ELR (cell line): ENCODE measurements at regions not wholly inside any gene's neighbourhood (a gene's known extent, or its start where the extent isn't known, plus 50 kb on each side); places are given as distances from the start of the nearest gene placed in this dataset.
"Not testable (repeated sequence)": the region's sequence is repeated elsewhere in the genome, so short reads cannot be mapped to it uniquely, and the experiment has no call there.

ENCODE experiments used
- DNase-seq: peaks from one replicate; pipeline ENCODE4 v3.0.0-alpha.2; 2015; ENCODE audit warnings: low read depth

- DNase-seq = not testable (repeated sequence)
Observed at GRCh38 chr9:39566782-39567181, 211.3 kb downstream of the SPATA31A1 start.

DNA sequence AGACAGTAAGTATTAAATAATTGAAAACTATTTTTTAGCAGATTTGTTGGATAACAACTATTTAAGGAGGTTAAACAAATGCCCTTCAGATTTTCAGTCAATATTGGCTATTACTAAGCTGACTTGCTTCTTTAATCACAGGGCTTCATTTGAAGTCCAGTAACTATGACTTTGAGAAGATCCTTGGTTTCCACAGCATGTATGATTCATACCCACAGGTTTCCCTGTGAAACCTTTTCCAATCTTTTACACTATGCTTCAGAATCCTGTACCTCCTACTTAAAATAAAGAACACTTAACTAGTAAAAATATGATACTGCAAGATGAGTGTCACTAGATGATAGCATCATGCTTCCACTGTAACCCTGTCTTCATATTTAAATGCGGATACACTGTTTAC lies 211.9 kb downstream of the SPATA31A1 start:
- DNase-seq = not testable (repeated sequence)

DNA sequence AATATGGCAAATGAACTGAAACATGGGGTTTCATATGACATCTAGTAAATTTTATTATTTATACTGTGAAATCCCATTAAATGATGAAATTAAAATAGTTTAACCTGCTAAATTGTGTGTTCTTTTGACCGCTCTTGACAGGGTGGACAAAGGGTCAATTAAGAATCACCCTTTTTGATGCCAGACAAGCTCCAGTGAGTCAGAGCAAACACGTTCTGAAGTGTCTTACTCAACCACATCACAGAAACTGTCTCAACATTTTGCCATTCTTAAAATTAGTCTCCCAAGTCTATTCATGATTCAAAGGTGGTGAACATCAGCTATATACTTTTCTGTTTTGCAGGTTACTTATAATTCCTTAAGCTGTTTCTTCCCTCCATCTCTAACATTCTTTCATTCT lies 213.4 kb downstream of the SPATA31A1 start:
- not testable (repeated sequence) for DNase-seq

DNA sequence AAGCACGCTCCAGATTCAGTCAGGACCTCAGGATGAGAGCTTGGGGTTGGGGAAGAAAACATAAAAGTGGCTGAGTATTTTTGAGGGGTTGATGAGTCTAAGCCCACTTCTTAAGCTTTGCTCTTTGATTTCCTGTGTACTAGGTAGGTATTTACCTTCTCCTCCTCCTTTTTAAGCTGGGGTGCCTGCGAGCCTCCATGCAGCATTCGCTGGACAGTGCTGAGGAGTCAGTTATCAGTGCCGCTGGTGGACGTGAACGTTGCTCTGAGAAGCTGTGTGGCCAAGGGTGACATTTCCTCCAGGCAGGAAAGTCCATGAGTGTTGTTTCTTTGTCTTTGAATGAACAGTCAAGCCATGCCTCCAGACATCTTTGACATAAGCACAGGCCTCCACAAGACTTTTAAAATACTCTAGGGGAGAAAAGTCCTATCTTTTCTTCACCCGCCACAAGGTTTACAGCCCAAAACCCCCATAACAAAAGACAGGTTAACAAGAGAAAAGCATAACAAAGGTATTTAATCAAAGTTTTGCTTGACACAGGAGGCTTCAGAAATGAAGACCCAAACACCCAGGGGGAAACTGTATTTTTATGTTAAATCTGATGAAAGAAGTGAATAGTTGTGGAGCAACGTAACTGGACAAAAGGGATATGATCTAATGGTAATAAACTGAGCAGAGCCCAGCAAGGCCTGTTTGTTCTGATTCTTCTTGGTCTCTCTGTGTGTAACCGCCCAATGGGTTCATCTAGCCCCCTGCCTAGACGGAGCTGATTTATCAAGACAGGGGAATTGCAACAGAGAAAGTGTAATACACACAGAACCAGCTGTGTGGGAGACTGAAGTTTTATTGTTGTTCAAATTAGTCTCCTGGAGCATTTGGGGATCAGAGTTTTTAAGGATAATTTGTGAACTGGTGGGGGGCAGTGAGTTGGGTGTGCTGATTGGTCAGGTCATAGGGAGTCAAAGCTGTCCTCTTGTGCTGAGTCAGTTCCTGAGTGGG lies 217.9 kb downstream of the SPATA31A1 start:
- not testable (repeated sequence) for DNase-seq

GRCh38 chr9:39579000-39579399 lies 223.5 kb downstream of the SPATA31A1 start:
- not testable (repeated sequence) for DNase-seq

DNA sequence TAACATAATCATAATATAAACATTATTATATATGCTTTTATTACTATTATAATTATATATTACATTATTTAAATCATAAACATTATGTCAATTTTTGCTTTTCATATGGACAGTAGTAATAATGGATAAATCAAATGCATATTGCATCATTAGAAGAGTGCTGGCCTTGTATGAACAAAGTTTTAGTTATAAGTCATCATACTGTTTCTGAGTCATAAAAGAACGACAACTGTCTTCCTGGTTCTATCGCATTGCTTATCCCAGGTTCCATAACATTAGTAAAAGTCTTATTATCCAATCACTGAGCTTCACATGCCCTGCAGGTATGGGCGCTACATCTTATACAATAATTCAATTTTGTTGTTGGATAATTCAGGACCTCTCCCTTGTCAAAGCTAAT lies 225.8 kb downstream of the SPATA31A1 start:
- DNase-seq = not testable (repeated sequence)

GRCh38 chr9:39582677-39583412 lies 227.4 kb downstream of the SPATA31A1 start:
- DNase-seq = not testable (repeated sequence)

DNA sequence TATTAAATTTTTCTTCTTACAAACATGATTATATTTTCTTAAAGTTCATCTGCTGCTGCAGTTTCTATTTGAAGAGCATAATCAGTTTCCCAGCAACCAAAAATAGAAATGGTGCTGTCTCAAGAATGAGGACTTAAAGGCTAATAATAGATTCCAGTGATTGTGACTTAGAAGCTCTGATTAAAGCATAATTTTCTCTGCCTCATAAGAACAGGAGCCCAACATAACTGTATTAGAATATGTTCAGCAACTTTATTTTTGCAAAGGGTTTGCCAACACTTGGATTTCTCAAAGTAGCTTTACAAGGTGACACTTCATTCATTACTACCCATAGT lies 227.9 kb downstream of the SPATA31A1 start:
- not testable (repeated sequence) for DNase-seq

DNA sequence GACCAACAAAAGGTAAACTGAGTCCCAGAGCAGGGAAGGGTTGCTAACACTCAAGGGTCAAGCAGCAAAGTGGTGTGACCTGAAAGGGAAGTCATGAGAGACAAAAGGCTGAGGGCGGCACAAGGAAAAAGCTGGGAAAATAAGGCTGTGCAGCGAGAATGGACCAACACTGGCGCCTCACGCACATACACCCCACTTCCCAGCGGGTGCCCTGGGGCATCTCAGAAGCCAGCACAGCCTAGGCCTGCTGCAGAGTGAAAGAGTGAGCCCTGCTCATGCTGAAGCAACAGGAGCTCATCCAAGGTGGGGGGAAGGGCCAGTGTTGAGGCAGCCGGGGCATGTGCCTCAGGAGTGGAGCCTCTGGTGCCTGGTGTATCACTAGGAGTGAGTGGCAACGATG lies 229.8 kb downstream of the SPATA31A1 start:
- not testable (repeated sequence) for DNase-seq

- no peak for DNase-seq
Observed at GRCh38 chr9:39587844-39588499, 232.5 kb downstream of the SPATA31A1 start.

GRCh38 chr9:39588500-39589137 lies 233.2 kb downstream of the SPATA31A1 start:
- DNase-seq = no peak

DNA sequence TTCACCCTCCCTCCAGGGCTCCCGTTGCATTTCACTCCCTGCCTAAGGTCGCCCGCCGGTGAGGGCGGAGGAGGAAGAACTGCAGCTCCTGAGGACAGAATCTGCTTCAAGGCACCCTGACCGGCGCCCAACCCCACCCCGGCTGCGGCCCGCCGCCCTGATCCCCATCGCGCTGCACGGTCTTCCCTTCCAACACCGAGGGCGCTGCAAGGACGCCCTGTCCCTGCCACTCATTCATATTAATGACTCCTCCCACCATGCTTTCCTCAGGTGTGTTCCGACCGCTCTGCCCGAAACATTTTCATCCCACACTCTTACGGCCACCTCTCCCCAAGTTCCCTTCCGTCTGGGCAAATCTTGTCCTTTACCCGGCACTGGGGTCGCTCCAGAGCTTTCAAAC lies 248.6 kb downstream of the SPATA31A1 start:
- DNase-seq = not testable (repeated sequence)

DNA sequence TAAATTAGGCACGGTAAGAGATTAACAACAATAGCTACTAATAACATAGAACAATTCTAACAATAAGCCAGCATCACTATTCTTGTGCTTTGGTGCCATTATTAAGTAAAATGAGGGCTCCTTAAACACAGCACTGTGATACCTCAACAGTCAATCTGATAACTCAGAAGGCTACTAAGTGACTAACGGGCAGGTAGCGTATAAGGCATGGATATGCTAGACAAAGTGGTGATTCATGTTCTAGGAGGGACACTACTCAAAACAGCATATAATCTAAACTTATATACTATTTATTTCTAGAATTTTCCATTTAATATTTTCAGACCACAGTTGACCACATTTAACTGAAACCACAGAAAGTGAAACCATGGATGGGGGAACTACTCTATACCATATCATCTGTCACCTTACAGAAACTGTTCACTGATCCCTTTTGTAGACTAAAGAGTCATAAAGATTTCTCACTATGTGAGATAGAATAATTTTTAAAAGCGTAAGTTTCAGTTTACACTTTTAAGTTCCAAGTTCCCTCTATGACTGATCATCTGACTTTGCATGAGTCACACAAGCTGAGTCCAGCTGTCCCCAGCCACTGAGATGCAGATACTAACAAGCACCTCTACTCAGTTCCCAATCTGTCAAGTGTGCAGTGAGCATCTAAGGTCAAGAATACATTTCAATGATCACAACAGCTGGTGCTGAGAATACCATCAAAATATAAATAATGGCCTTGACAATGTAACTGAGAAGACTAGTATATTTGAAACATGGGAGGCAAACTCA lies 256.2 kb downstream of the SPATA31A1 start:
- DNase-seq = not testable (repeated sequence)

- DNase-seq = not testable (repeated sequence)
Observed at GRCh38 chr9:39616480-39616879, 261.0 kb downstream of the SPATA31A1 start.

- DNase-seq = not testable (repeated sequence)
Observed at GRCh38 chr9:39624048-39624447, 268.6 kb downstream of the SPATA31A1 start.

- DNase-seq = not testable (repeated sequence)
Observed at GRCh38 chr9:39632071-39632470, 276.6 kb downstream of the SPATA31A1 start.

GRCh38 chr9:39649029-39649428 lies 293.6 kb downstream of the SPATA31A1 start:
- not testable (repeated sequence) for DNase-seq

DNA sequence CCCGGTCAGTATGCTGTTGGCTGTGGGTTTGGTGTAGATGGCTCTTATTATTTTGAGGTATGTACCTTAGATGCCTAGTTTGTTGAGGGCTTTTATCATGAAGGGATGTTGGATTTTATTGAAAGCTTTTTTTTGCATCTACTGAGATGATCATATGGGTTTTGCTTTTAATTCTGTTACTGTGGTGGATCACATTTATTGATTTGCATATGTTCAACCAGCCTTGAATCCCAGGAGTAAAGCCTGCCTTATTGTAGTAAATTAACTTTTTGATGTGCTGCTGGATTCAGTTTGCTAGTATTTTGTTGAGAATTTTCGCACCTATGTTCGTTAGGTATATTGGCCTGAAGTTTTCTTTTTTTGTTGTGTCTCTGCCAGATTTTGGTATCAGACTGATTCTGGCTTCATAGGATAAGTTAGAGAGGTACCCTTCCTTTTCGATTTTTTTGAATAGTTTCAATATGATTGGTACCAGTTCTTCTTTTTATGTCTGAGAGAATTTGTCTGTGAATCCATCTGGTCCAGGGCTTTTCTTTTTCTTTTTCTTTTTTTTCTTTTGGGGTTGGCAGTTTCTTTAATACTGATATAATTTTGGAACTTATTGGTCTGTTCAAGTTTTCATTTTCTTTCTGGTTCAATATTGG lies 301.6 kb downstream of the SPATA31A1 start:
- not testable (repeated sequence) for DNase-seq

- not testable (repeated sequence) for DNase-seq
Observed at GRCh38 chr9:39663020-39663419, 307.6 kb downstream of the SPATA31A1 start.

DNA sequence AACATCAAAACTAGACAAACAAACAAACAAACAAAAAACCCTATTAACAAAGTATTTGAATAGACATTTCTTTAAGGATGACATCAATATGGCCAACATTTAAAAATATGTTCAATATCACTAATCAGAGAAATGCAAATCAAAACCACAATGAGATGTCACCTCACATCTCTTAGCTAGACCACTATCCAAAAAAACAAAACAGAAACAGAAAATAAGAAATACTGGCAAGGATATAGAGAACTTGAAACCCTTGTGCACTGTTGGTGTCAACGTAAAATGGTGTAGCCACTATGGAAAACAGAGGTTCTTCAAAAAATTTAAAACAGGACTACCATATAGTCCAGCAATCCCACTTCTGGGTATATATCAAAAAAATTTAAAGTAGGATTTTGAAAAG lies 308.2 kb downstream of the SPATA31A1 start:
- DNase-seq = not testable (repeated sequence)
